WTC11 (cell line): ENCODE measurements at regions not wholly inside any gene's neighbourhood (a gene's known extent, or its start where the extent isn't known, plus 50 kb on each side); places are given as distances from the start of the nearest gene placed in this dataset.

Source experiments
- CTCF ChIP-seq: fragments of 200-600 bp; IDR thresholded peaks from 2 replicates; pipeline ENCODE4 v1.8.0; 2022; ENCODE audit warnings: antibody characterized with exemption
- PRDM15 ChIP-seq: sonication (generic); formaldehyde crosslinking; IDR thresholded peaks from 2 replicates; pipeline ENCODE4 v1.8.0; 2022; ENCODE audit warnings: missing genetic modification reagents

- TF ChIP-seq CTCF: no peak
- TF ChIP-seq PRDM15: no peak
These were observed 1567.0 kb upstream of the SPRY2 start for GRCh38 chr13:81907787-81908372.
